ENCODE measurements at regions not wholly inside any gene's neighbourhood (a gene's known extent, or its start where the extent isn't known, plus 50 kb on each side); places are given as distances from the start of the nearest gene placed in this dataset.

GRCh38 chr16:65781363-65781762 is 585.1 kb upstream of the CDH5 start:
- DNase-seq: no peak

DNA sequence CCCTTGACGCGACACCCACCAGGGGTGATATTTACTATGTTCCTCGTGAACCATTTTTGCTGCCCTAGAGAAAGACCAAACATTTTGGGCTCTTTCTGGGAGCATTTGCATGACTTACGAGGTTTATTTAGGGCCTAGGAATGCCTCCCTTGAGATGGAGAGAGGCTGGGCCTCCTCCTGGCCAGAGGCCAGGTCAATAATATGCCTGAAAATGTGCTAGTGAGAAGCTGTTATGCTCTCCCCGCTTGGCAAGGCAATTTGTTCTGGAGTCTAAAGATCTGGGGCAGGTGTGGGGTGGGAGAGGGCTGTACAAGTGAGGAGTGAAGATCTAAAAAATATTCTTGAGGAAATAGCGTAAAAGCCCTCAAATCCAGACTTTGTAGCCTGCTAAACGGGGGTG is 587.3 kb upstream of the CDH5 start:
- no peak for DNase-seq

GRCh38 chr16:65776639-65777183 is 589.8 kb upstream of the CDH5 start:
- DNase-seq: no peak

GRCh38 chr16:65775829-65776228 is 590.7 kb upstream of the CDH5 start:
- DNase-seq: no peak

- no peak for DNase-seq
Observed at GRCh38 chr16:65774350-65774749, 592.1 kb upstream of the CDH5 start.

- DNase-seq: no peak
Observed at GRCh38 chr16:65773301-65773874, 593.1 kb upstream of the CDH5 start.

GRCh38 chr16:65772134-65772732 is 594.3 kb upstream of the CDH5 start:
- no peak for DNase-seq

- no peak for DNase-seq
Observed at GRCh38 chr16:65771707-65772106, 594.8 kb upstream of the CDH5 start.

DNA sequence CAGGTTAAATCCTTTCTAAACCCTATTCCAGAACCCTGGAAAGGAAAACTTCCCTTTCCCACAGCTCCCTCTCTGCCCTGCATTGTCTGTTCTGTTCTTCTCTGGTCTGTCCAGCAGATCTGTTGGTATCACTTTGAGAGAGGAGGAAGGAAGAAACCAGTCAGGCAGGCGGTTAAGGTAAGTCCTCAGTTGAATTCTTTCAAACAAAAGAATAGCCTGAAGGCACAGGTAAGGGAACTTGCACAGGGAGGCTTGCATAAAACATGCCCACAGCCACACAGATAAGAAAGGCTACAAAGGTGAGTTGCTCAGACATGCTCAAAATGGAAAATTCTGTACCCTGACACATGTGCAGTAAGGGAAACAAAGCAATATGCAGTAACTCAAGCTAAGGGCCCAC is 595.7 kb upstream of the CDH5 start:
- DNase-seq: no peak

GRCh38 chr16:65769776-65770438 is 596.6 kb upstream of the CDH5 start:
- DNase-seq: no peak

GRCh38 chr16:65769055-65769465 is 597.4 kb upstream of the CDH5 start:
- no peak for DNase-seq

GRCh38 chr16:65767125-65767524 is 599.4 kb upstream of the CDH5 start:
- DNase-seq: no peak

- no peak for DNase-seq
Observed at GRCh38 chr16:65763640-65764305, 602.7 kb upstream of the CDH5 start.

DNA sequence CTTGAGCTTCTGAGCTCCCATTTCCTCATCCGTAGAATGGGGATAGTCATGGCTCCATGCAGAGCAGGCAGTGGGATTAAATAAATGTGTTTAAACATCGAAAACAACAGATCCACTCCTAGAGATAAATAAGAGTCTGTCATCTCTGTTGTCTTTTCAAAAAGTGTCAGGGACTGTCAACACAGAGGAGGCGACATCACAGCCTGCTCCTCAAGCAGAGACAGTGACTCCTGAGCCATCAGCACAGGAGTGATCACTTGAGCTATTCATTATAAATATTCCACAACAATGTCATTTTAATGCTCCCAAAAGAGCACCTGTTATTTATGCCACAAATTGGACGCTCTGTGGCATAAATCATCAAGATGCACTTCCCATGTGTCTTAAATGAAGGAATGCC is 605.6 kb upstream of the CDH5 start:
- no peak for DNase-seq

GRCh38 chr16:65758620-65759019 is 607.9 kb upstream of the CDH5 start:
- no peak for DNase-seq

- no peak for DNase-seq
Observed at GRCh38 chr16:65757064-65757463, 609.4 kb upstream of the CDH5 start.

DNA sequence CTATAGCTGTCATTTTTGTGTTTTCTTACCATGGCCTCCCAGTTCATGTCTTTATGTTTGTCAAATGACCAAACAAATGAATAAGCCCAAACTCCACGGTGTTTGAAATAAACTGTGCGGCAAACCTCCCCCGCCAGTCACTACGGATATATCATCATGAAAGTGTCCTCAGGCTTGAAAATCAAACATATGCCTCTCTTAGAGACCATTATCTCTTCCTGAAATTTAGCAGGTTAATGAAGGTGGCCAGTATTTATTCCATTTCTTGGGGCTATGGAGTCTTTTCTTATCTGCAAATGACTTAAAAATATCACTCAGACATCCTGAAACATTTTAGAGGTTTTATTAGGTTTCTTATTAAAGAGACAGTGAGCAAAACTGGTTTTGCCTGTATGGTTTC is 610.3 kb upstream of the CDH5 start:
- no peak for DNase-seq

DNA sequence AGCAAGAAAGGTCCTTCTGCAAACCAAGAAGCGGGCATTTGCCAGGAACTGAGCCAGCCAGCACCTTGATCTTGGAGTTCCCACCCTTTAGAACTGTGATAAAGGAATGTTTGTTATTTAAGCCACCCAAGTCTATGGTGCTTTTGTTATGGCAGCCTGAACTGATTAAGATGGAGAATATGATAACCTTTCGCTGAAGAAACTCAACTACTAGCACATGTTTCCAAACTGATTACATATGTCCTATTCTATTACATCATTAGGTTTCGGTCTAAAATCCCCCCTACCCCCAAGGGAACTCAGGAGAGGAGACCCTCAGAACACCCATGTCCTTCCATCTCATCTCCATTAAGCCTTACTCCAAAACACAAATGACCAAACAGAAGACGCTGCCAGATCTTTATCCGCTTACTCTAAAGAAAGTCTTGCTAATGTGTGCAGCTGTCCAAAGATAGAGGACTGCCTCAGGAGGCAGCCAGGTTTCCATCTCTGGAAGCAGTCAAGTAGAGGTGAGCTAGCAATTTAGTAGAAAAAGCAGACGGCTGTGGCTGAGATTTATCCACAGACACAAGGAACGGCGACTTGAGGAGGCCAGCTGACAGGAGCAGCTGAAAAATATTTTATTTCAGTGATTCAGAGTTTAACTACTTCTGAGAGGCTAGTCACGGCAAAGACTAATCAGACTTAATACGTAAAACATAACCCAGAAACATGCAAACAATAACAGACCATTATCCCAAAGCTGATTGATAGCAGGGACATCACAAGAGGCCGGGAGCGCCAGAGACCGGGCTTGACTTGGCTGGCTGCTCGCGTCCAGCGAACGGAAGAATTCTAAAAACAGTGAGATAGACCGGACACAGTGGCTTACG is 611.4 kb upstream of the CDH5 start:
- DNase-seq: no peak

DNA sequence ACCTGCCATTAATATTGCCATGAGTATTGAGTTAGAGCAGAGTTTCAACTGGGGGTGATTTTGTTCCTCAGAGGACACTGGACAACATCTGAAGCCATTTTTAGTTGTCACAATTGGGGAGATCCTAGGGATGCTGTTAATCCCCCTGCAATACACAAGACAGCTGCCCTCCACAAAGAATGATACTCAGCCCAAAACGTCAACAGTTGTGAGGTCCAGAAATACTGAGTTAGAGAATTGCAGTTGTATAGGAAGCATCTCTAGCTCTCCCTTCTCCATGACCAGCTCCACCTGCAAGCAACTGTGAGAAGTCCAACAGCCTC is 614.0 kb upstream of the CDH5 start:
- no peak for DNase-seq

DNA sequence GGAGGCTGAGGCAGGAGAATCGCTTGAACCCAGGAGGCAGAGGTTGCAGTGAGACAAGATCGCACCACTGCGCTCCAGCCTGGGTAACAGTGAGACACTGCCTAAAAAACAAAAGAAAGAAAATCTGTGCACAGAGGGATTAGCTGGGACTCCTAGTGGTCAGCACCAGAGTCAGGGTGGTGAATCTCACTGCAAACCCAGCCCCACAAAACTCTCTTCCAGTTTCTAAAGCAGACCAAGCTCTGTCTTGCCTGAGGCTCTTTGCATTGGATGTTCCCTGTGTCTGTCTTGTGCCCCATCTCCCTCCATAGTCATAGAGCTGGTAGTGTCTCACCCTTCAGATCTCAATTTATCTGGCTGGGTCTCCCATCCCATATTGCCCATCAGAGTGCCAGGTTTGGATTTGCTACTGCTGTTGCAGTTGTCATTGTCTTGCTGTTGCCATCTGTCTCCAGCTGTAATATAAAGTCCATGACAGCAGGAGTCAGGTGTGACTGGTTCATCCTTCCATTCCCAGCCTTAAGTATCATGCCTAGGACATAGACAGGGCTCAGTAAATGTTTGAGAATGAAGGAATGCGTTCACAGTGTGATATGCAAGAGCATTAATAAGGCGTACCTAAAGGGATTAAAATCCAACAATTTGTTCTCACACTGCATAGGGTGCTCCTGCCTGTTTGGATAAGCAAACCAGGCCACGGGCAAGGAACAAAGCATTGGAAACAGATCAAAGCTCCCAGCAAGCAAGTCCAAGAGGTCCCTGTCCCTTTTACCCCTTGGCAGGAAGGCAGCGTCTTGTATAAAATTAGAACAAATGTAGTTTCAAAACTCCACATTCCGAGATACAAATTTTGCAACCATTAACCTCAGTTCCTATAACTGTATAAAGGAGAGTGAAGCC is 614.6 kb upstream of the CDH5 start:
- no peak for DNase-seq

GRCh38 chr16:65749506-65749905 is 617.0 kb upstream of the CDH5 start:
- DNase-seq: no peak

- DNase-seq: no peak
Observed at GRCh38 chr16:65746941-65747340, 619.5 kb upstream of the CDH5 start.
